ENCODE measurements at regions not wholly inside any gene's neighbourhood (a gene's known extent, or its start where the extent isn't known, plus 50 kb on each side); places are given as distances from the start of the nearest gene placed in this dataset.

GRCh38 chrX:44619039-44619438 lies 76.4 kb upstream of the FUNDC1 start:
- no peak overlapping the region for H3K27ac ChIP-seq
- WGBS, 4 donors = 78 to 86% (median 84%) methylated on average over 3 to 4 of the region's 4 CpGs
- TF ChIP-seq CTCF (IDR thresholded peaks at IDR 0.05) = no peak
- no peak for TF ChIP-seq POLR2A (IDR thresholded peaks at IDR 0.05)
- no peak for DNase-seq
- intact Hi-C loops (cut with DNase I) = no loop called here
- no peaks in the 10 kb centered on the region for H3K9me3 ChIP-seq (replicated peaks in 1 of 3)
- no peaks in the 10 kb centered on the region for H3K27me3 ChIP-seq
- H3K4me3 ChIP-seq = no peak overlapping the region
- no peaks in the 10 kb centered on the region for H3K4me1 ChIP-seq (replicated peaks in 1 of 2)
- no peaks in the 10 kb centered on the region for H3K36me3 ChIP-seq (replicated peaks in 1 of 2)

- Histone ChIP-seq H3K9me3 (replicated peaks in 1 of 3) (no peaks in the 10 kb centered on the region), H3K4me3 (no peak overlapping the region), H3K36me3 (replicated peaks in 1 of 2) (no peaks in the 10 kb centered on the region), H3K27me3 (no peaks in the 10 kb centered on the region), H3K27ac (no peak overlapping the region), H3K4me1 (replicated peaks in 1 of 2) (no peaks in the 10 kb centered on the region)
- TF ChIP-seq CTCF (IDR thresholded peaks at IDR 0.05) (no peak), POLR2A (IDR thresholded peaks at IDR 0.05) (no peak)
- WGBS, 4 donors = 43 to 69% (median 53%) methylated on average over 2 of the region's 2 CpGs
- no peak for DNase-seq
- intact Hi-C loops (cut with DNase I) = no loop called here
Observed at GRCh38 chrX:44596277-44596676, 53.6 kb upstream of the FUNDC1 start.

Small RNAs in the stretch of these regions (small RNA-seq; reads per million reads assigned to genes)
- gene RN7SL291P = 0 reads per million in 2 donors

Measured in adrenal gland (tissue), 9 donors.